NOMO-1 treated with DMSO at 0.1 percent for 48 hours (cell line): ENCODE measurements at regions not wholly inside any gene's neighbourhood (a gene's known extent, or its start where the extent isn't known, plus 50 kb on each side); places are given as distances from the start of the nearest gene placed in this dataset.
"Not testable (repeated sequence)": the region's sequence is repeated elsewhere in the genome, so short reads cannot be mapped to it uniquely, and the experiment has no call there.

Source experiments
- DNase-seq: peaks from one replicate; lab custom pipeline; 2025; ENCODE audit not compliant: unreplicated experiment; lab: John Stamatoyannopoulos, UW

DNA sequence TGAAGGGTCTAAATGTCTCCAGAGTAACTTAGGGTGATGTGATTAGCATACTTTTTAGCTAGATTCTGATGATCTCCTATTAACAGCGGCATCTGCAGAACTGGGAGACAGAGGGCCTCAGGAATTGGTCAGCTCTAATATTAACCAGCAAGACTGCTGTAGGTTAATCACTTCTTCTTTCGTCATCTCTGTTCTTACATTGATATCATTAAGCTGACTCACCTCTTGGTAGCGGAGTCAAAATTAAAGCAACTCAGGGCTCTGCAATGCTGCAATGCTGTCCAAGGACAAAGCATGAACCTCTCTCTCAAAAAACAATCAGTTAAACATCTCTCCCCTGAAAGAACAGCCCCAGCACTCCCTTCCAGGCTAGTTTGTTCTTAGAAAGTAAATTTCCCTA, 57.5 kb upstream of the TRA2B start:
- DNase-seq, result peak; percentile 23

GRCh38 chr3:185992831-185993374, 55.1 kb upstream of the TRA2B start:
- DNase-seq, result no peak

GRCh38 chr3:185990995-185991394, 53.2 kb upstream of the TRA2B start:
- not testable (repeated sequence) for DNase-seq

GRCh38 chr3:185989511-185989910, 51.7 kb upstream of the TRA2B start:
- DNase-seq, result no peak

DNA sequence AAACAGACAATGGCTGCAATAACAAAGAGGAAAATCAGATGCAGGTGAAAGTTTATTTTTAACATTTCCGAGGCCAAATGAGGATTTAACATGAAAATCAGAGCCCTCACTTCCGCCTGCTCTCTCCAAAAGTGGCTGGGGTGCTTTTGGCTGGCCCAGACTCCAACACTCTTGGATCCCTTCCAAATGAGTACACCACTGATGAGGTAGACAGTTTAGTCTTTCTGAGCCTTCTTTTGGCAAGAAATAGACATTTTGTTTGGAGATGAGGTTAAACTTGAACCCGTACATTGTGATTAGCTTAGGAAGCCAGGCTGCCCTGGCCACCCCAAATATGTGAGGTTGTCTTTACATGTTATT, 51.0 kb upstream of the TRA2B start:
- no peak for DNase-seq

- DNase-seq, result no peak
Measured at GRCh38 chr3:185988080-185988815, 50.4 kb upstream of the TRA2B start.
